ENCODE measurements at regions not wholly inside any gene's neighbourhood (a gene's known extent, or its start where the extent isn't known, plus 50 kb on each side); places are given as distances from the start of the nearest gene placed in this dataset.

DNA sequence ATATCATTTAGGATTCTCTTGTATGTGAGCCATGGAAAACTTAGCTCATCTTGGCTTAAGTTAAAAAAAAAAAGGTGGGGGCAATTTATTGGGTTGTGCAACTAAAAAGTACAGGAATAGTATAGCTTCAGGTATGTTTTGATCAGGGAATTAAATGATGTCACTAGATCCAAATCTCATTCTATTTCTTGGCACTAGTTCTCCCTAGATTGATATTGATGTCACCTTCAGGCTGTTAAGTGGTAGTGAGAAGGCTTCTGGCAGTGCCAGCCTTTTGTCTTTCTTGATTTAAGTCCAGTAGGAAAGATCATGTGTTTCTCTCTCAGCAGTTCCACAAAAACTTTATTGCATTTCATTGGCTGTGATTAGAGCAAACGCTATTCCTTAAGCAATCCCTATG lies 65.0 kb upstream of the ZBED5 start:
- Histone ChIP-seq H2AFZ (ENCODE audit: low read length) (no peak overlapping the region), H2BK5ac (ENCODE audit: low read depth, low read length) (no peak overlapping the region), H3K79me1 (ENCODE audit: low read depth, low read length) (no peaks in the 10 kb centered on the region), H3K4me3 (ENCODE audit: extremely low read depth in 1 of 4, insufficient read depth in 2 of 4, low read depth in 3 of 4, low read length in 4 of 4) (no peak overlapping the region), H2BK15ac (ENCODE audit: low read length) (no peak overlapping the region), H2BK120ac (replicated peaks; ENCODE audit: low read depth, low read length) (no peak overlapping the region), H4K5ac (ENCODE audit: insufficient read length, low read depth, low read length) (no peak overlapping the region), H3K18ac (ENCODE audit: extremely low read depth, low read length) (no peak overlapping the region), H4K20me1 (replicated peaks in 1 of 2; ENCODE audit: control insufficient read depth in 1 of 2, insufficient read depth in 2 of 2, low read length in 2 of 2) (no peaks in the 10 kb centered on the region), H3K23me2 (ENCODE audit: low read depth, low read length) (no peaks in the 10 kb centered on the region), H3K4me1 (replicated peaks in 1 of 4; ENCODE audit: control insufficient read depth in 3 of 4, insufficient read depth in 4 of 4, low read length in 3 of 4) (peaks cover 0 to 5% (median 0%) of the 10 kb centered on the region in 4 experiments; a peak in 1 of 7 replicates), H2BK20ac (ENCODE audit: low read length) (no peak overlapping the region), H3K4ac (replicated peaks; ENCODE audit: insufficient read length, low read depth, low read length) (no peak overlapping the region), H2BK12ac (ENCODE audit: low read depth, low read length) (no peak overlapping the region), H3K27ac (ENCODE audit: low read depth, low read length) (no peak overlapping the region), H3K9ac (replicated peaks in 1 of 4; ENCODE audit: extremely low read depth in 1 of 4, low read depth in 3 of 4, low read length in 3 of 4) (no peak overlapping the region), H3K79me2 (ENCODE audit: control insufficient read depth in 1 of 2, insufficient read depth in 2 of 2, low read length in 2 of 2) (no peaks in the 10 kb centered on the region), H3K27me3 (replicated peaks in 1 of 4; ENCODE audit: control insufficient read depth in 3 of 4, extremely low read depth in 1 of 4, insufficient read depth in 3 of 4, low read length in 3 of 4) (no peaks in the 10 kb centered on the region), H3K9me3 (ENCODE audit: insufficient read depth in 2 of 2, low read depth in 1 of 2, low read length in 1 of 2) (peaks cover 5% of the 10 kb centered on the region in 2 experiments; a peak in 3 of 4 replicates), H3K56ac (replicated peaks; ENCODE audit: insufficient read length, low read depth, low read length) (no peak overlapping the region), H3K36me3 (ENCODE audit: control insufficient read depth in 2 of 4, insufficient read depth in 4 of 4, low read length in 3 of 4) (no peaks in the 10 kb centered on the region), H4K91ac (replicated peaks; ENCODE audit: insufficient read length, low read length) (no peak overlapping the region), H3K4me2 (ENCODE audit: insufficient read depth in 1 of 2, low read depth in 2 of 2, low read length in 2 of 2) (no peak overlapping the region), H2AK5ac (ENCODE audit: low read depth, low read length) (no peak overlapping the region), H3K14ac (ENCODE audit: insufficient read length) (no peak overlapping the region), H4K8ac (ENCODE audit: extremely low read depth, insufficient read depth, low read length) (no peak overlapping the region), H3K23ac (ENCODE audit: insufficient read length) (no peak overlapping the region)
- ChIA-PET CTCF (ENCODE audit: partially characterized antibody) (interaction anchor here (1.1 to 1.2 kb wide), 2 partner anchors 11 to 44 kb away, joined by 3 to 4 read pairs; no protein-coding TSS in a partner anchor), POLR2A (ENCODE audit: partially characterized antibody) (interaction anchor here (1.2 to 1.3 kb wide), 2 partner anchors 11 to 114 kb away, joined by 3 read pairs; partner anchors contain the start of gene EIF4G2)
- no peak for FAIRE-seq
- TF ChIP-seq RBBP5 (IDR thresholded peaks at IDR 0.05; ENCODE audit: borderline replicate concordance, low read depth, low read length) = no peak
- TF ChIP-seq POLR2A (IDR thresholded peaks at IDR 0.05; ENCODE audit: control extremely low read depth in 1 of 2, low read depth in 2 of 2, low read length in 2 of 2) = no peak
- no peak for TF ChIP-seq CREB1 (IDR thresholded peaks at IDR 0.05)
- TF ChIP-seq TCF12 (IDR thresholded peaks at IDR 0.05; ENCODE audit: low read depth, low read length) = no peak
- TF ChIP-seq CBX8 (IDR thresholded peaks at IDR 0.05; ENCODE audit: borderline replicate concordance, low read depth, low read length) = no peak
- 83% methylated on average over 1 of the region's 1 CpG; no CpG with 5 or more reads in 1 of the 2 experiments for WGBS, 2 experiments (ENCODE audit: extremely low coverage in 1 of 2, insufficient coverage in 1 of 2, insufficient read length in 1 of 2, insufficient replicate concordance in 2 of 2, low coverage in 1 of 2, low lambda C conversion rate in 2 of 2, missing lambda C conversion rate in 1 of 2)
- DNase-seq (ENCODE audit: low read depth in 1 of 2, low spot score in 2 of 2) = no peak

All from H1 (cell line).